IMR-90 (cell line): ENCODE measurements at regions not wholly inside any gene's neighbourhood (a gene's known extent, or its start where the extent isn't known, plus 50 kb on each side); places are given as distances from the start of the nearest gene placed in this dataset.

ENCODE experiments used
- ATAC-seq: fragments of 200-7000 bp; cut with Tn5 transposase; 2 replicates; pipeline ENCODE4 v1.9.1; 2020; ENCODE audit warnings: low read depth, mild to moderate bottlenecking, moderate library complexity
- BruUV-seq: library from RNA; stranded (reverse); fragments of 400-500 nt; replicated peaks from 2 replicates; lab custom pipeline; 2021; lab: Mats Ljungman, UMichigan
- CTCF ChIA-PET: fragments of 300-600 bp; formaldehyde crosslinking; extraction: SDS; loops from one replicate; lab custom pipeline; 2021; ENCODE audit warnings: antibody characterized with exemption; lab: Yijun Ruan, JAX
- POLR2A ChIA-PET: fragments of 300-600 bp; sonication (Branson Sonifier 250); formaldehyde crosslinking; loops from one replicate; lab custom pipeline; 2022; ENCODE audit warnings: antibody characterized with exemption; ENCODE audit not compliant: unreplicated experiment; lab: Charles Lee
- DNase-seq: peaks from one replicate; pipeline ENCODE4 v3.0.0; 2013
- H2AFZ ChIP-seq: replicated peaks from 2 replicates; pipeline ENCODE3; 2013; ENCODE audit warnings: low read length, mild to moderate bottlenecking; ENCODE audit not compliant: poor library complexity
- H2AK5ac ChIP-seq: 2 replicates; pipeline ENCODE4 v1.6.1; 2013; ENCODE audit warnings: low read depth, low read length, inconsistent platforms
- H2AK9ac ChIP-seq: replicated peaks from 2 replicates; pipeline ENCODE3; 2013; ENCODE audit warnings: mild to moderate bottlenecking, low read depth, low read length, moderate library complexity; ENCODE audit not compliant: poor library complexity
- H2BK120ac ChIP-seq: 2 replicates; pipeline ENCODE4 v1.6.1; 2013; ENCODE audit warnings: low read depth, low read length, inconsistent platforms
- H2BK15ac ChIP-seq: 3 replicates; pipeline ENCODE4 v1.6.1; 2013; ENCODE audit warnings: low read depth, low read length, inconsistent platforms
- H2BK20ac ChIP-seq: 2 replicates; pipeline ENCODE4 v1.6.1; 2013; ENCODE audit warnings: low read depth, mild to moderate bottlenecking, inconsistent platforms, low read length, moderate library complexity
- H2BK5ac ChIP-seq: 2 replicates; pipeline ENCODE4 v1.6.1; 2013; ENCODE audit warnings: mild to moderate bottlenecking, low read depth, low read length, inconsistent platforms; ENCODE audit not compliant: poor library complexity, severe bottlenecking
- H3K14ac ChIP-seq: replicated peaks from 2 replicates; pipeline ENCODE4 v1.6.1; 2013; ENCODE audit warnings: low read depth, low read length, inconsistent platforms
- H3K18ac ChIP-seq: 2 replicates; pipeline ENCODE4 v1.6.1; 2013; ENCODE audit warnings: low read depth, low read length, control low read depth
- H3K23ac ChIP-seq: 2 replicates; pipeline ENCODE4 v1.6.1; 2013; ENCODE audit warnings: low read depth, low read length, inconsistent platforms
- H3K27ac ChIP-seq: 2 replicates; pipeline ENCODE4 v1.5.1; 2013; ENCODE audit warnings: mild to moderate bottlenecking, control low read depth, low read length; ENCODE audit not compliant: insufficient read depth
- H3K27me3 ChIP-seq: 2 replicates; pipeline ENCODE4 v1.6.1; 2013; ENCODE audit warnings: low read length; ENCODE audit not compliant: control insufficient read depth, insufficient read depth
- H3K36me3 ChIP-seq: 2 replicates; pipeline ENCODE4 v1.6.1; 2013; ENCODE audit warnings: low read length, mixed read lengths; ENCODE audit not compliant: control insufficient read depth, insufficient read depth
- H3K4ac ChIP-seq: 2 replicates; pipeline ENCODE4 v1.6.1; 2013; ENCODE audit warnings: low read depth, low read length, inconsistent platforms
- H3K4me1 ChIP-seq: 2 replicates; pipeline ENCODE4 v1.6.1; 2013; ENCODE audit warnings: low read length, mixed read lengths; ENCODE audit not compliant: control insufficient read depth, insufficient read depth
- H3K4me2 ChIP-seq: 2 replicates; pipeline ENCODE4 v1.6.1; 2013; ENCODE audit warnings: low read depth, mild to moderate bottlenecking, control low read depth, low read length, moderate library complexity
- H3K4me3 ChIP-seq: 2 replicates; pipeline ENCODE4 v1.5.1; 2013; ENCODE audit warnings: low read depth, mild to moderate bottlenecking, control low read depth, low read length, moderate library complexity; ENCODE audit not compliant: insufficient read depth
- H3K56ac ChIP-seq: 2 replicates; pipeline ENCODE4 v1.6.1; 2013; ENCODE audit warnings: low read length, inconsistent platforms; ENCODE audit not compliant: insufficient read depth; ENCODE audit errors: extremely low read depth
- H3K79me1 ChIP-seq, 2 experiments: 2 replicates each; pipeline ENCODE4 v1.6.1; 2013; ENCODE audit warnings: low read length in 2 of 2, inconsistent platforms in 1 of 2, low read depth in 1 of 2
- H3K9ac ChIP-seq: 2 replicates; pipeline ENCODE4 v1.6.1; 2013; ENCODE audit warnings: low read depth, low read length, control low read depth
- H3K9me1 ChIP-seq: 2 replicates; pipeline ENCODE4 v1.6.1; 2013; ENCODE audit warnings: low read length, inconsistent platforms; ENCODE audit not compliant: insufficient read depth
- H3K9me3 ChIP-seq: 2 replicates; pipeline ENCODE4 v1.6.1; 2013; ENCODE audit warnings: low read length; ENCODE audit not compliant: control insufficient read depth, insufficient read depth
- H4K20me1 ChIP-seq: 2 replicates; pipeline ENCODE4 v1.6.1; 2013; ENCODE audit warnings: low read length, inconsistent platforms; ENCODE audit not compliant: insufficient read depth
- H4K5ac ChIP-seq: 2 replicates; pipeline ENCODE4 v1.6.1; 2013; ENCODE audit warnings: mild to moderate bottlenecking, low read depth, low read length, control low read depth
- H4K8ac ChIP-seq, 2 experiments: 2 replicates each; pipeline ENCODE4 v1.6.1; 2013; ENCODE audit warnings: low read depth in 2 of 2, low read length in 2 of 2, control low read depth in 1 of 2, inconsistent platforms in 1 of 2
- H4K91ac ChIP-seq: 2 replicates; pipeline ENCODE4 v1.6.1; 2013; ENCODE audit warnings: low read depth, low read length, inconsistent platforms; ENCODE audit not compliant: insufficient read depth
- BHLHE40 ChIP-seq: fragments of 150-350 bp; IDR thresholded peaks from 2 replicates; pipeline ENCODE4 v1.6.1; 2016; ENCODE audit warnings: mild to moderate bottlenecking, low read depth, low read length
- CTCF ChIP-seq: conservative IDR thresholded peaks from 2 replicates; pipeline ENCODE4 v1.5.1; 2012; ENCODE audit warnings: mild to moderate bottlenecking, low read depth, low read length, improper control_type of control experiment
- MXI1 ChIP-seq: IDR thresholded peaks from 2 replicates; pipeline ENCODE4 v1.6.1; 2012; ENCODE audit warnings: low read depth, mild to moderate bottlenecking, low read length, moderate library complexity, borderline replicate concordance
- POLR2A ChIP-seq: IDR thresholded peaks from 2 replicates; pipeline ENCODE4 v1.6.1; 2012; ENCODE audit warnings: mild to moderate bottlenecking, low read depth, low read length
- RAD21 ChIP-seq: IDR thresholded peaks from 2 replicates; pipeline ENCODE4 v1.6.1; 2012; ENCODE audit warnings: low read length, improper control_type of control experiment
- RCOR1 ChIP-seq: IDR thresholded peaks from 2 replicates; pipeline ENCODE4 v1.6.1; 2012; ENCODE audit warnings: mild to moderate bottlenecking, low read length, improper control_type of control experiment; ENCODE audit not compliant: insufficient replicate concordance
- RFX5 ChIP-seq: IDR thresholded peaks from 2 replicates; pipeline ENCODE4 v1.8.0; 2012; ENCODE audit warnings: low read depth, mild to moderate bottlenecking, low read length, moderate library complexity
- SMC3 ChIP-seq: fragments of 150-350 bp; IDR thresholded peaks from 2 replicates; pipeline ENCODE4 v1.6.1; 2016; ENCODE audit warnings: low read depth, mild to moderate bottlenecking, antibody characterized with exemption, low read length, moderate library complexity
- WGBS, 2 experiments: methylation state at CpG; one replicate each; pipeline versions ENCODE4 v1.1.5 to v1.1.7; 2013; ENCODE audit warnings: missing lambda C conversion rate in 2 of 2; ENCODE audit not compliant: insufficient read length in 1 of 2; ENCODE audit errors: extremely low coverage in 2 of 2; 5-methylcytosine and 5-hydroxymethylcytosine counted together
- dilution Hi-C: fragments of 300-500 bp; cut with HindIII; formaldehyde crosslinking; loops from one replicate; pipeline ENCODE4 v1.14.3; 2018; ENCODE audit warnings: low sequenced_read_pairs; ENCODE audit not compliant: unreplicated experiment
- in situ Hi-C: fragments of 300-500 bp; cut with MboI; formaldehyde crosslinking; loops from 3 replicates; pipeline ENCODE4 v1.14.3; 2019; ENCODE audit warnings: low sequenced_read_pairs, inconsistent platforms, mixed read lengths
- intact Hi-C: fragments of 100-400 bp; cut with micrococcal nuclease; formaldehyde crosslinking; loops from 2 replicates; pipeline ENCODE4 v1.10.0; 2022

GRCh38 chr1:212555426-212555825, 53.1 kb upstream of the ATF3 start:
- no peak overlapping the region for H4K8ac ChIP-seq
- DNase-seq (no peak), ATAC-seq (no peak)
- peaks cover 0 to 7% of the 10 kb centered on the region in 2 experiments; a peak in 1 of 4 replicates for H3K79me1 ChIP-seq
- H3K27me3 ChIP-seq = no peaks in the 10 kb centered on the region
- CTCF ChIA-PET = no interaction called here
- no peak overlapping the region for H3K4me3 ChIP-seq
- H3K9me1 ChIP-seq = peaks cover 4% of the 10 kb centered on the region; the same call in 1 of the 2 replicates
- intact Hi-C loops (loop anchor here (5.0 kb wide), 2 partner anchors 33 to 78 kb away; no protein-coding TSS in a partner anchor), dilution Hi-C loops (no loop called here), in situ Hi-C loops (no loop called here)
- no peaks in the 10 kb centered on the region; the same call in 1 of the 2 replicates for H3K9me3 ChIP-seq
- no peak overlapping the region for H2AFZ ChIP-seq
- H3K4me1 ChIP-seq = peaks cover 3% of the 10 kb centered on the region
- no peaks in the 10 kb centered on the region for H3K36me3 ChIP-seq
- H3K56ac ChIP-seq = no peak overlapping the region
- H3K27ac ChIP-seq = no peak overlapping the region
- no peak overlapping the region for H4K91ac ChIP-seq
- no peaks in the 10 kb centered on the region for H4K20me1 ChIP-seq
- no peak overlapping the region for H2AK5ac ChIP-seq
- no peak overlapping the region for H2BK20ac ChIP-seq
- POLR2A ChIA-PET = no interaction called here
- H3K18ac ChIP-seq = no peak overlapping the region
- H3K23ac ChIP-seq = no peak overlapping the region
- no peak overlapping the region for H3K14ac ChIP-seq
- H2BK15ac ChIP-seq = no peak overlapping the region
- TF ChIP-seq RCOR1 = no peak
- TF ChIP-seq RFX5 = no peak
- TF ChIP-seq RAD21 = no peak
- no peak for TF ChIP-seq SMC3
- no peak for TF ChIP-seq BHLHE40
- TF ChIP-seq CTCF = no peak
- TF ChIP-seq MXI1 = no peak
- no peak for TF ChIP-seq POLR2A
- no peak overlapping the region for H2BK120ac ChIP-seq
- WGBS, 2 experiments = 100% methylated on average over 1 of the region's 2 CpGs; no CpG with 5 or more reads in 1 of the 2 experiments
- BruUV-seq = no TSS peak
- no peak overlapping the region for H2AK9ac ChIP-seq
- H3K4ac ChIP-seq = no peak overlapping the region
- H3K4me2 ChIP-seq = no peak overlapping the region
- H4K5ac ChIP-seq = no peak overlapping the region
- no peak overlapping the region for H2BK5ac ChIP-seq
- H3K9ac ChIP-seq = no peak overlapping the region
